ENCODE measurements at regions not wholly inside any gene's neighbourhood (a gene's known extent, or its start where the extent isn't known, plus 50 kb on each side); places are given as distances from the start of the nearest gene placed in this dataset.
A peak's percentile ranks its signal among the peaks of the same experiment; 100 is the strongest.

GRCh38 chr10:3510741-3511140 is 274.3 kb downstream of the KLF6 start:
- DNase-seq = no peak

- DNase-seq = no peak
Observed at GRCh38 chr10:3509355-3509754, 275.7 kb downstream of the KLF6 start.

DNA sequence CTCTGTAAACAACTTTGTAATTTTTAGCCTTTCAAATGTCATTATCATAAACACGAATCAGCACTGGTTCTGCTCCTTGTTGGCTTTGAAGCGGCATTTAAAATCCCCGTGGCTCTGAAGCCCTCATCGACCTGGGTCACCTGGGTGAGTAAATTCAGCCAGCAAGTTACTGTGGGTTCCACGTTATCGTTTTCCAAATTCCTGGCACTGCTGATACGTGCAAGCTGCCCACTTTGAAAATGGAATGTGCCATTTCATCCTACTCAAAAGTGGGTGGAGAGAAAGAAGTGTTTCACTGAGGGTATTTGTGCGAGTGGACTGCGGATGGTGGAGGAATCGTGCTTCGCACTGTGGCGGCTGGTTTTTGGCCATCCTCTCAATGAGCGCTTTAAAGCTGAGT is 281.7 kb downstream of the KLF6 start:
- DNase-seq = no peak

- no peak for DNase-seq
Observed at GRCh38 chr10:3502673-3503072, 282.3 kb downstream of the KLF6 start.

GRCh38 chr10:3500408-3500856 is 284.6 kb downstream of the KLF6 start:
- DNase-seq = no peak

DNA sequence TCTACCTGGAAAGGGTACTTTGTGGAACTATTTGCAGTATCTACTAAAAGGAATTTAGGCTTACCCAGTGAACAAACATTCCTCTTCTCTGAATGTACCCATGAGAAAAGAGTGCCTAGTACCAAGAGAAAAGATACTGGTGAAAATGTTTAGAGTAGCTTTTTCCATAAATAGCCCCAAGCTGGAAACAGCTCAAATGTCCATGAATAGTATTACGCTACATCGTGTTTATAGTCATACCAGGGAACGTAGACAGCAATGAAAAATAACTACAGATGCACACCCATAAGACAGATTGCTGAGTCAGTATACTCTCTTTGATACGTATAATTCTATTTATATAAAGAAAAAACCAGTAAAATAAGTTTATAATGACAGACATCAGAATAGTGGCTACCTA is 285.9 kb downstream of the KLF6 start:
- no peak for DNase-seq

- DNase-seq = no peak
Observed at GRCh38 chr10:3497581-3497980, 287.4 kb downstream of the KLF6 start.

DNA sequence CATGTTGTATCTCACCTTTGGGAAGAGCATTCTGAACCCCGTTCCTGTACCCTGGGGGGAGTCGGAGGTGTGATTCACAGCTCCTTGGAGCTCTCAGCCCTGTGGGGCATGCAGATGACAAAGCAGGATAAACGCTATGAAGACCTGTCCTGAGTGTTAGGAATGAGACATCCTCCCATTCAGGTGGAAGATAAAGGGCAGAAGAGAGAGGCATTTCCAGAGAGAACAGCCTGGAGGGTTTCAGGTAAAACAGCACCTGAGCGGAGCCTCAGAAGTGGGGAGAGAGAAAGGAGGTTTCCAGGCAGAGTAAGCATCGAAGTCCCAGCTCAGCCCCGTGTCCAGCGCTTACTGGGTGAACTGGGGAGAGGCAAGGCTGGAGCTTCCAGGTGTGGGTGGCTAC is 288.9 kb downstream of the KLF6 start:
- no peak for DNase-seq

DNA sequence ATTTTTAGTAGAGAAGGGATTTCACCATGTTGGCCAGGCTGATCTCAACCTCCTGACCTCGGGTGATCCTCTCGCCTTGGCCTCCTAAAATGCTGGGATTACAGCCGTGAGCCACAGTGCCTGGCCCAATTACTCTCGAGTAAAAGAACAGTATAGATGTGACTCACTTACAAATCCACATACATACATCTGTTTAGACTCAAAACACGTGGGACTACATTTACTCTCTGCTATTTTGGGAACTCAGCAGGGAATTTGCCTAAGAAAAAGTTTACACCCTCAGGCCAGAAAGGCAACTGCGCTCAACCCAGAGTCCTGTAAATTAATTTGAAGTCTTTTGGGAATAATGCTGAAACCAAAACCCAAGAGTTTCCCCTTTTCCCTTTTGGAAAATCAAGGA is 289.7 kb downstream of the KLF6 start:
- no peak for DNase-seq

DNA sequence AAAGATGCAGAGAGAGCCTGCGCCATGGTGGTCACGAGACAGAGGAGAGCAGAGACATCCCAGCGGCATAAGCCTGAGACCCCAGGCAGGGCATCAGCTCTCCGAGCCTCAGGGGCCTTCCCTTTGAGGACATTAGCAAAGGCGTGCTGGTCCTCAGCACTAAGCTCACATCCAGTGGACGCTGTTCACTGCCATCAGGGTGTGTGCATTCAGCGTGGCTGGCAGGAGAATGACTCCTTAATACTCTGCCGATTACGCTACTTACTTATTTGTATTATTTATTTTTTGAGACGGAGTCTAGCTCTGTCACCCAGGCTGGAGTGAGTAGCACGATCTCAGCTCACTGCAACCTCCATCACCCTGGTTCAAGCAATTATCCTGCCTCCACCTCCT is 290.2 kb downstream of the KLF6 start:
- DNase-seq = no peak

- no peak for DNase-seq
Observed at GRCh38 chr10:3494131-3494837, 290.7 kb downstream of the KLF6 start.

DNA sequence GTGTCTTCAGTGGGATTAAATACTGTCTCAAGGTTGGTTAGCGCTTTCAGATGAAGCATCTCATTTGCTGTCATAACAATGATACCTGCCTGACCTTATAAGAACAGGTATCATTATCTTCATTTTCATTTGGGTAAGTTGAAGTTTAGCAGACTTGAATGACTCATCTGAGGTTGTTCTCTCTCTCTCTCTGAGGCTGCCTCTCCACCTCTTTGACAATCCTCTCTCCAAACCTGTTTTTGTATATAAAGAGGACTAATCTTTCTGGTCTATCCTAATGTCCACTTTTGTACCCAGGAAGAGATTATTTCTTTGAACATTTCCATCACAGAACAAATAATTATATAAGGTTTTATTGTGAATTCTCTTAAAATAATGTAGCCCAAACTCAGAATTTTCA is 291.4 kb downstream of the KLF6 start:
- DNase-seq = no peak

DNA sequence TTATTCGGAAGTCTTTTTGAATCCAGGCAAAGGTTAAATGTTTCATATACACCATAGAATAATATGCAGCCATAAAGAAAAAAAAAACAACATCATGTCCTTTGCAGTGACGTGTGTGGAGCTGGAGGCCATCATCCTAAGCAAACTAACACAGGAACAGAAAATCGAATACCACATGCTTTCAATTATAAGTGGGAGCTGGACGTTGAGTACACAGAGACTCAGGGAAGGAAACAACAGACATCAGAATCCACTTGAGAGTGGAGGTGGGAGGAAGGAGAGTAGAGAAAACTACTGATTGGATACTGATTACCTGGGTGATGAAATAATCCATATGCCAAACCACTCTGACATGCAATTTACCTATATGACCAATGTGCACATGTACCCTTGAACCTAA is 293.4 kb downstream of the KLF6 start:
- no peak for DNase-seq

DNA sequence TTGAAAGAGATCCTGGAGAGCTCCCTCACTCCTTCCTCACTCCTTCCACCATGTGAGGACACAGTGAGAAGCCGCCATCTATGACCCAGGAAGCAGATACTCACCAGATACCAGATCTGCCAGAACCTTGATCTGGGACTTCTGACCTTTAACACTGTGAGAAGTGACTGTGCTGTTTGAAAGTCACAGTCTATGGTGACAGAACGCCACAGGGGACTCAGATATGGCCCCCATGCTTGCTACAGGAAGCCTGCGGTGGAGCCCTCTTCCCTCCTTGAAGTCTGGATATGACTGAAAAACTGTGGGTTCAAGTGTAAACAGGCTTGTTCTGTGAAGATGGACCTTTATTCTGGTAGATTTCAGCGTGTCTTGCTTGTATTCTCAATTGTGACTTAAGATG is 297.8 kb downstream of the KLF6 start:
- peak; percentile 28 for DNase-seq

- no peak for DNase-seq
Observed at GRCh38 chr10:3486346-3487065, 298.5 kb downstream of the KLF6 start.

DNA sequence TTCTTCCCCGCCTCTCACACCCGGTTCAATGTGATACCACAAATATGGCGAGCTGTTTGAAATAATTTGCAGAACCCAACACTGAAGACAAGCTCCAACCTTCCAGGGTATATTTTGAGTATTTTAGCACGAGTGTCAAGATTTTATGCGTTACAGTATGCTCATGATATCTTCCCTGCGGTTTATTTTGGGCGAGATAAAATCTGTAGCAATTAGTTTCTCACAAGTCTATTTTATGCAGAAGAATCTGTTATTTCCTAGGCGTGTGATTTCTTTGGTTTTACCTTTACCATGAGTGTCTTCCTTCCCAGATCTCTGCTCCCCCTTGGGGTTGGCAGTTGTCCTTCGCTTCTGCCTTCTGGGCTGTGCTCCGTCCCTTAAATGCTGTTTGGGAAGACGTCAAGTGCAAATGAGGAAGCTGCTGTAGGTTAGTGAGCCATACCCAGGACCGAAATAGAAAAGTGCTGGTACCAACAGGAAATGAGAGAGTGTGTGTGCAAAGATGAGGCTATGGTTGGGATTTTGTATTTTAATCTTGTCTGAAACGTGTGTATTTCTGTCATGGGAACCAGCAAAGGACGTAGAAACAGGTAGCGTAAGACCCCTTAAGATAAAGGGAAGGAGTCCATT is 299.8 kb downstream of the KLF6 start:
- no peak for DNase-seq

DNA sequence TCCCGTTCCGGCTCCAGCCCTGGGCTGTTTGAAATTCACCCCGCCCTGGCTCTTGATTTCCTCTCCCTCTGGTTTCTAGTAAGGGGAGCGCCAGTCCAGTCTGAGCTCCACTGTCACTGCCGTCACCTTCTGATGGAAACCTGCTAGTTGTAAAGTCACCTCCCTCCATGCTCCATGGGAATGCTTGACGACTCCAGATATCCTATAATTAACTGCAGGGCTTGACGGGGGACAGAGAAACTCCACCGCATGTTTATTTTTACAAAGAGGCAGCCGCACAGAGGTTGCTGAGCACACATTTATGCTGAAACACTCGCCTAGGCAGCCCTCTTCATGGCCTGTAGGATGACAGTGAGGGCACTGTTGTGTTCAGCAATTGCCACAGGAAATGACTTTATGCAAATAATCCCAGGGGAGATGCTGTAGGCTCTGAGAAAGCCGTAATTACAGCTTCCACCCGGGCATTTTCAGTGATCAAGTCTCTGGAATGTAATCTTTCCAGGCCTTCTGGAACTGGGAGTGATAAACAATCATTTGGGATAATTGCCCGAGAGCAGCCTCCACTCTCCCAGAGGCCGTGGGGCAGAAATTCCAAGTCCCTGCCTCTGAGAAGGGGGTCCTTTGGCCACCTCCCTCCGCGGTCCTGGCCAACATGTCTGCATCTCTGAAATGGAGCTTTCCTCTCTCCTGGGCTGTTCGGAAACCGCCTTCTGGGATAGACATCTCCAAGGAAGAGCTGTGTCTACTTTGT is 300.5 kb downstream of the KLF6 start:
- no peak for DNase-seq

DNA sequence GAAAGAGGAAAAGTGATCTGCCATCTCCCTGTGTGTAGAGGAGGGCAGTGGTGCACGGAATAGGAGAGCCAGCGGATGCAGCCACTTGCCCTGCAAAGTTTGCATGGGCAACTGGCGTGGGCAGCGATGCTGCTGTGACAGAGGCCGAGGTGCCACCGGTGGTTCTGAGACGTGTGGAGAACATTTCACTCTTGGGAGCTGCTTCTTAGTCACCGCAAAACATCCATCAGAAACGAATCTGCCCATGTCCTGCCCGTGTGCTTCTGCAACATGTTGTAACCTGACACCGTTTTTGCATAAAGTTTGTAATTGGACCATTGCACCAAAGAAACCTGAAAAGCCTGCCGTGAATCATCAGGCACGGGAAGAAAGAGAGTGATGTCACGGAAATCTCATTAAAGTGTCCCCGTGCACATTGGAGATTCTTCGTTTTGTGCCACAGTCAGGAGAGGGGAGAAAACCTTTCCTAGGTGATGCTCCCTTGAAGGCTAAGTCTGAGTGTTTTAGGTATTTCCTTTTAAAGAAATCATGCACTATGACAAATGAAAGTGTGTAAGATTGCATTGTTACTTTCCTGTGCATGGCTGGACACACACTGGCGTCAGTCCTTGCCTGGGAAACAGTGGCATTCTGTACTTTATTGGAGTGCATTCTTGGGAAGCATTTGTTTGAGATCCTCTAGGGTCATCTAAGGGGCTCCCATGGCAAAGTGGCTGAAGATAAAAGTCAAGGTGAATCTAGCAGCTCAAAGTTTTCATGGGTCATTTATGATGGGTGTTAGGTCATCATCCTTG is 302.6 kb downstream of the KLF6 start:
- DNase-seq = no peak

DNA sequence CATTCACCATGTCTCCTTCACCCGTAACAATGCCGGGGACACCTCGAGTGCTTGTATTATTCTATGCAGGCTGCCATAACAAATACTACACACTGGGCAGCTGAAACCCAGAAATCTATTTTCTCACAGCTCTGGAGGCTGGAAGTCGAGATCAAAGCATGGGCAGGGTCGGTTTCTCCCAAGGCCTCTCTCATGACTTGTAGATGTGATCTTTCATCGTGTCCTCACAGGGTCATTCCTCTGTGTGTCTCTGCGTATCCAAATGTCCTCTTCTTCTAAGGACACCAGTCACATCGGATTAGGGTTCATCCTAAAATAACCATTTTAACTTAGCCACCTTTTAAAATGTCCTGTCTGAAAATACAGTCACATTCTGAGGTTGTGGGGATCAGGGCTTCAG is 303.5 kb downstream of the KLF6 start:
- no peak for DNase-seq

DNA sequence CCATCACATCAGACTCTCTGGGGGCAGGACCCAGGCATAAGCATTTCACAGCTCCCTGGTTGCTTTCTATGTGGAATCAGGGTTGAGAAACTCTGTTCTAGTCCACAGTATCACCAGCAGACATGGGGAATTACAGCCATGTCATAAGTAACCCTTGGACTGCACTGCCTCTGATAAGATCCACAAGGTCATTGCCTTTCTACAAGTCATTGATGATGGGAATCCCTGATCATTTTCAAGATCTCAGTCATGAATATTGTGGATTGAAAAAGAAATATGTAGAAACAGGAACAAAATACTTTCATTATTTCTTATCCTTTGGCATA is 304.1 kb downstream of the KLF6 start:
- no peak for DNase-seq

- peak; percentile 56 for DNase-seq
Observed at GRCh38 chr10:3480281-3480989, 304.6 kb downstream of the KLF6 start.

- no peak for DNase-seq
Observed at GRCh38 chr10:3478632-3479240, 306.2 kb upstream of the PITRM1 start.
